Stimulated activated CD4-positive, alpha-beta T cell treated with anti-CD3 and anti-CD28 coated beads, Interleukin-2, amount 100 ng/mL, for 24 hours (primary cell): ENCODE measurements at regions not wholly inside any gene's neighbourhood (a gene's known extent, or its start where the extent isn't known, plus 50 kb on each side); places are given as distances from the start of the nearest gene placed in this dataset.
"Not testable (repeated sequence)": the region's sequence is repeated elsewhere in the genome, so short reads cannot be mapped to it uniquely, and the experiment has no call there.

Experiments used
- DNase-seq, 2 donors: peaks; one replicate each; pipeline ENCODE4 v3.0.0-alpha.2; 2020

GRCh38 chr1:206314951-206315636, 111.8 kb downstream of the SRGAP2 start:
- DNase-seq: not testable (repeated sequence)

- not testable (repeated sequence) for DNase-seq
These were observed 113.6 kb downstream of the SRGAP2 start for GRCh38 chr1:206316901-206317300.

GRCh38 chr1:206317878-206318514, 114.7 kb downstream of the SRGAP2 start:
- not testable (repeated sequence) for DNase-seq

- DNase-seq: not testable (repeated sequence)
These were observed 116.9 kb downstream of the SRGAP2 start for GRCh38 chr1:206320227-206320626.

- DNase-seq: not testable (repeated sequence)
These were observed 123.0 kb downstream of the SRGAP2 start for GRCh38 chr1:206326159-206326939.

- not testable (repeated sequence) for DNase-seq
These were observed 128.3 kb downstream of the SRGAP2 start for GRCh38 chr1:206331597-206331996.

- DNase-seq: not testable (repeated sequence)
These were observed 130.0 kb downstream of the SRGAP2 start for GRCh38 chr1:206333316-206333715.

- DNase-seq: not testable (repeated sequence)
These were observed 130.6 kb downstream of the SRGAP2 start for GRCh38 chr1:206333897-206334296.

GRCh38 chr1:206334481-206334880, 131.1 kb downstream of the SRGAP2 start:
- not testable (repeated sequence) for DNase-seq

- DNase-seq: not testable (repeated sequence)
These were observed 131.8 kb downstream of the SRGAP2 start for GRCh38 chr1:206335162-206335561.

- not testable (repeated sequence) for DNase-seq
These were observed 132.8 kb downstream of the SRGAP2 start for GRCh38 chr1:206335875-206336846.

- not testable (repeated sequence) for DNase-seq
These were observed 133.3 kb upstream of the IKBKE start for GRCh38 chr1:206337024-206337423.

- DNase-seq: not testable (repeated sequence)
These were observed 119.6 kb upstream of the IKBKE start for GRCh38 chr1:206350493-206351275.

GRCh38 chr1:206351276-206352052, 118.8 kb upstream of the IKBKE start:
- DNase-seq: not testable (repeated sequence)

- DNase-seq: not testable (repeated sequence)
These were observed 114.0 kb upstream of the IKBKE start for GRCh38 chr1:206356310-206356709.

GRCh38 chr1:206357962-206358361, 112.3 kb upstream of the IKBKE start:
- peak; percentile 31 to 61 for DNase-seq

- not testable (repeated sequence) for DNase-seq
These were observed 111.5 kb upstream of the IKBKE start for GRCh38 chr1:206358771-206359170.

GRCh38 chr1:206359377-206359776, 110.9 kb upstream of the IKBKE start:
- not testable (repeated sequence) for DNase-seq

GRCh38 chr1:206361978-206362543, 108.2 kb upstream of the IKBKE start:
- DNase-seq: not testable (repeated sequence)

- DNase-seq: not testable (repeated sequence)
These were observed 107.3 kb upstream of the IKBKE start for GRCh38 chr1:206362994-206363393.
